Endothelial cell of umbilical vein (primary cell): ENCODE measurements at regions not wholly inside any gene's neighbourhood (a gene's known extent, or its start where the extent isn't known, plus 50 kb on each side); places are given as distances from the start of the nearest gene placed in this dataset.

Experiments
- EZH2 ChIP-seq: IDR thresholded peaks from 2 replicates; pipeline ENCODE4 v1.6.1; 2012; ENCODE audit warnings: borderline replicate concordance, low read depth, mild to moderate bottlenecking, moderate library complexity, low read length, inconsistent platforms; ENCODE audit not compliant: severe bottlenecking
- FOS ChIP-seq: IDR thresholded peaks from 2 replicates; pipeline ENCODE4 v1.6.1; 2011; ENCODE audit warnings: mild to moderate bottlenecking, low read length, moderate library complexity, borderline replicate concordance; ENCODE audit not compliant: insufficient read depth
- MAX ChIP-seq: IDR thresholded peaks from 2 replicates; pipeline ENCODE4 v1.6.1; 2011; ENCODE audit not compliant: insufficient read depth, insufficient read length
- MYC ChIP-seq: IDR thresholded peaks from one replicate; pipeline ENCODE4 v1.6.1; 2011; ENCODE audit warnings: mild to moderate bottlenecking, low read depth, low read length
- POLR2A ChIP-seq: IDR thresholded peaks from 2 replicates; pipeline ENCODE4 v1.6.1; 2012; ENCODE audit warnings: low read depth, mild to moderate bottlenecking, control low read depth, low read length
- POLR2AphosphoS5 ChIP-seq: IDR thresholded peaks from 2 replicates; pipeline ENCODE4 v1.6.1; 2012; ENCODE audit warnings: low read depth, mild to moderate bottlenecking, control low read depth, low read length, moderate library complexity; ENCODE audit not compliant: insufficient read depth
- TF ChIP-seq, protein P1 (sequence below), 2 donors: IDR thresholded peaks; 1 replicate in 1 of 2; 2 replicates in 1 of 2; pipeline ENCODE4 v1.5.1; 2011; ENCODE audit warnings: low read length in 2 of 2, mild to moderate bottlenecking in 2 of 2, moderate library complexity in 2 of 2, control low read depth in 1 of 2, inconsistent platforms in 1 of 2, low read depth in 1 of 2; ENCODE audit not compliant: insufficient read depth in 1 of 2; ENCODE audit errors: extremely low read depth in 1 of 2

- TF ChIP-seq, protein P1, sequence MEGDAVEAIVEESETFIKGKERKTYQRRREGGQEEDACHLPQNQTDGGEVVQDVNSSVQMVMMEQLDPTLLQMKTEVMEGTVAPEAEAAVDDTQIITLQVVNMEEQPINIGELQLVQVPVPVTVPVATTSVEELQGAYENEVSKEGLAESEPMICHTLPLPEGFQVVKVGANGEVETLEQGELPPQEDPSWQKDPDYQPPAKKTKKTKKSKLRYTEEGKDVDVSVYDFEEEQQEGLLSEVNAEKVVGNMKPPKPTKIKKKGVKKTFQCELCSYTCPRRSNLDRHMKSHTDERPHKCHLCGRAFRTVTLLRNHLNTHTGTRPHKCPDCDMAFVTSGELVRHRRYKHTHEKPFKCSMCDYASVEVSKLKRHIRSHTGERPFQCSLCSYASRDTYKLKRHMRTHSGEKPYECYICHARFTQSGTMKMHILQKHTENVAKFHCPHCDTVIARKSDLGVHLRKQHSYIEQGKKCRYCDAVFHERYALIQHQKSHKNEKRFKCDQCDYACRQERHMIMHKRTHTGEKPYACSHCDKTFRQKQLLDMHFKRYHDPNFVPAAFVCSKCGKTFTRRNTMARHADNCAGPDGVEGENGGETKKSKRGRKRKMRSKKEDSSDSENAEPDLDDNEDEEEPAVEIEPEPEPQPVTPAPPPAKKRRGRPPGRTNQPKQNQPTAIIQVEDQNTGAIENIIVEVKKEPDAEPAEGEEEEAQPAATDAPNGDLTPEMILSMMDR (IDR thresholded peaks at IDR 0.05; ENCODE audit: extremely low read depth in 1 of 2, insufficient read depth in 1 of 2, low read depth in 1 of 2, low read length in 2 of 2): no peak
- no peak for TF ChIP-seq POLR2AphosphoS5
- TF ChIP-seq EZH2: no peak
- TF ChIP-seq FOS: no peak
- no peak for TF ChIP-seq MYC
- no peak for TF ChIP-seq POLR2A
- no peak for TF ChIP-seq MAX
Measured at GRCh38 chr13:40120781-40121180, 465.3 kb downstream of the COG6 start.
